Smooth muscle cell (in vitro differentiated cells): ENCODE measurements at regions not wholly inside any gene's neighbourhood (a gene's known extent, or its start where the extent isn't known, plus 50 kb on each side); places are given as distances from the start of the nearest gene placed in this dataset.
A peak's percentile ranks its signal among the peaks of the same experiment; 100 is the strongest.

Experiments used
- DNase-seq: peaks from one replicate; lab custom pipeline; 2025; ENCODE audit not compliant: unreplicated experiment; lab: John Stamatoyannopoulos, UW
- H2AFZ ChIP-seq: fragments of 200-600 bp; sonication (generic); 2 replicates; pipeline ENCODE4 v1.6.0; 2016; ENCODE audit warnings: antibody characterized with exemption, low read depth, mild to moderate bottlenecking
- H3F3A ChIP-seq: fragments of 200-600 bp; sonication (generic); 2 replicates; pipeline ENCODE4 v1.6.0; 2017; ENCODE audit warnings: antibody characterized with exemption, low read depth
- H3K27ac ChIP-seq: fragments of 200-600 bp; sonication (generic); 2 replicates; pipeline ENCODE4 v1.5.1; 2016; ENCODE audit warnings: low read depth, mild to moderate bottlenecking
- H3K27me3 ChIP-seq: fragments of 200-600 bp; sonication (generic); 2 replicates; pipeline ENCODE4 v1.6.1; 2016; ENCODE audit warnings: low read depth, mild to moderate bottlenecking
- H3K36me3 ChIP-seq: fragments of 200-600 bp; sonication (generic); 2 replicates; pipeline ENCODE4 v1.5.1; 2016; ENCODE audit warnings: low read depth
- H3K4me1 ChIP-seq: fragments of 200-600 bp; sonication (generic); 2 replicates; pipeline ENCODE4 v1.5.1; 2016; ENCODE audit warnings: low read depth
- H3K4me2 ChIP-seq: fragments of 200-600 bp; sonication (generic); 2 replicates; pipeline ENCODE4 v1.6.0; 2016; ENCODE audit warnings: mild to moderate bottlenecking
- H3K4me3 ChIP-seq: fragments of 200-600 bp; sonication (generic); 2 replicates; pipeline ENCODE4 v1.5.1; 2016; ENCODE audit warnings: mild to moderate bottlenecking
- H3K79me2 ChIP-seq: fragments of 200-600 bp; sonication (generic); 2 replicates; pipeline ENCODE4 v1.6.0; 2016; ENCODE audit warnings: low read depth, mild to moderate bottlenecking
- H3K9ac ChIP-seq: fragments of 200-600 bp; sonication (generic); 2 replicates; pipeline ENCODE4 v1.6.0; 2016; ENCODE audit warnings: low read depth
- H3K9me3 ChIP-seq: fragments of 200-600 bp; sonication (generic); replicated peaks from 2 replicates; pipeline ENCODE4 v1.5.1; 2016; ENCODE audit warnings: low read depth
- H4K20me1 ChIP-seq: fragments of 200-600 bp; sonication (generic); 2 replicates; pipeline ENCODE4 v1.6.0; 2016; ENCODE audit warnings: low read depth
- WGBS: methylation state at CpG from one replicate; pipeline ENCODE4 v1.1.7; 2016; ENCODE audit warnings: low lambda C conversion rate; 5-methylcytosine and 5-hydroxymethylcytosine counted together
- TF ChIP-seq, protein P1 (sequence below): fragments of 200-600 bp; sonication (generic); IDR thresholded peaks from 2 replicates; pipeline ENCODE4 v1.5.1; 2017; ENCODE audit warnings: borderline replicate concordance, mild to moderate bottlenecking, antibody characterized with exemption; ENCODE audit not compliant: insufficient read depth, poor library complexity, severe bottlenecking

DNA sequence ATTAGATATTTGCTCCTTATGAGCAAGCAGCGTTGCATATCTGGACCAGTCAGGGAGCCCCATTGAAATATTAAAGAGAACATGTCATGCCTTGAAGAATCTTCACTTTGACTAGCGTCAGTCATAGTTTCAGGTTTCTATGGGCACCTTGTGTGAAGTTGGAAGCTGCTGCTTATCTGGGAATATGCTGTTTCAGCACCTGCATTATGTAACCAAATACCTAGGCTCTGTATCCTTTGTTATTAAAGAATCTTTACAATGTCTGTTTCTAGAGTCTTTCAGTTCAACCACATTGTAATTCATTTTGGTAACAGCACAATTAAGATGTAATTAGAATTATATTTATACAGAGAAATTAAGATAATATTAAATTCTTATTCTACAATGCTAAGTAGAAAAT, 818.8 kb upstream of the TYRP1 start:
- TF ChIP-seq, protein P1, sequence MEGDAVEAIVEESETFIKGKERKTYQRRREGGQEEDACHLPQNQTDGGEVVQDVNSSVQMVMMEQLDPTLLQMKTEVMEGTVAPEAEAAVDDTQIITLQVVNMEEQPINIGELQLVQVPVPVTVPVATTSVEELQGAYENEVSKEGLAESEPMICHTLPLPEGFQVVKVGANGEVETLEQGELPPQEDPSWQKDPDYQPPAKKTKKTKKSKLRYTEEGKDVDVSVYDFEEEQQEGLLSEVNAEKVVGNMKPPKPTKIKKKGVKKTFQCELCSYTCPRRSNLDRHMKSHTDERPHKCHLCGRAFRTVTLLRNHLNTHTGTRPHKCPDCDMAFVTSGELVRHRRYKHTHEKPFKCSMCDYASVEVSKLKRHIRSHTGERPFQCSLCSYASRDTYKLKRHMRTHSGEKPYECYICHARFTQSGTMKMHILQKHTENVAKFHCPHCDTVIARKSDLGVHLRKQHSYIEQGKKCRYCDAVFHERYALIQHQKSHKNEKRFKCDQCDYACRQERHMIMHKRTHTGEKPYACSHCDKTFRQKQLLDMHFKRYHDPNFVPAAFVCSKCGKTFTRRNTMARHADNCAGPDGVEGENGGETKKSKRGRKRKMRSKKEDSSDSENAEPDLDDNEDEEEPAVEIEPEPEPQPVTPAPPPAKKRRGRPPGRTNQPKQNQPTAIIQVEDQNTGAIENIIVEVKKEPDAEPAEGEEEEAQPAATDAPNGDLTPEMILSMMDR: no peak
- Histone ChIP-seq H3K4me3 (no peak overlapping the region), H3K4me1 (no peaks in the 10 kb centered on the region), H3K9ac (no peak overlapping the region), H4K20me1 (no peaks in the 10 kb centered on the region), H2AFZ (no peak overlapping the region), H3K79me2 (no peaks in the 10 kb centered on the region), H3K27me3 (no peaks in the 10 kb centered on the region), H3K36me3 (no peaks in the 10 kb centered on the region), H3K27ac (no peak overlapping the region), H3K9me3 (no peaks in the 10 kb centered on the region), H3K4me2 (no peak overlapping the region), H3F3A (no peaks in the 10 kb centered on the region)
- DNase-seq: no peak
- WGBS: 81% methylated on average over 2 of the region's 2 CpGs

DNA sequence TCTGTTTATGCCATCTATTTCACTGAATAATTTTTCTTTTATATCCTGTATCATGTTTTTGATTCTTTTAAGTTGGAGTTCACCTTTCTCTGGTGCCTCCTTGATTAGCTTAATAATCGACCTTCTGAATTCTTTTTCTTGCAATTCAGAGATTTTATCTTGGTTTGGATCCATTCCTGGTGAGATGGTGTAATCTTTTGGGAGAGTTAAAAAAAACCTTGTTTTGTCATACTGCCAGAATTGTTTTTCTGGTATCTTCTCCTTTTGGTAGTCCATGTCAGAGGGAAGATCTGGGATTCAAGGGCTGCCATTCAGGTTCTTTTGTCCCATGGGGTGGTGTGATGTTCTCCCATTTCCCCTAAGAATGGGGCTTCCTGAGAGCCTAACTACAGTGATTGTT, 800.8 kb upstream of the TYRP1 start:
- DNase-seq: no peak
- Histone ChIP-seq H3K36me3 (no peaks in the 10 kb centered on the region), H3K4me3 (no peak overlapping the region), H3K4me2 (no peak overlapping the region), H2AFZ (peak overlapping the region; percentile 34), H3K27me3 (no peaks in the 10 kb centered on the region), H3F3A (peaks cover 3% of the 10 kb centered on the region), H3K79me2 (no peaks in the 10 kb centered on the region), H3K9me3 (no peaks in the 10 kb centered on the region), H3K9ac (no peak overlapping the region), H3K27ac (peak overlapping the region; percentile 90), H3K4me1 (no peaks in the 10 kb centered on the region), H4K20me1 (no peaks in the 10 kb centered on the region)
- WGBS: 80% methylated on average over 1 of the region's 1 CpG
- TF ChIP-seq, protein P1: no peak

DNA sequence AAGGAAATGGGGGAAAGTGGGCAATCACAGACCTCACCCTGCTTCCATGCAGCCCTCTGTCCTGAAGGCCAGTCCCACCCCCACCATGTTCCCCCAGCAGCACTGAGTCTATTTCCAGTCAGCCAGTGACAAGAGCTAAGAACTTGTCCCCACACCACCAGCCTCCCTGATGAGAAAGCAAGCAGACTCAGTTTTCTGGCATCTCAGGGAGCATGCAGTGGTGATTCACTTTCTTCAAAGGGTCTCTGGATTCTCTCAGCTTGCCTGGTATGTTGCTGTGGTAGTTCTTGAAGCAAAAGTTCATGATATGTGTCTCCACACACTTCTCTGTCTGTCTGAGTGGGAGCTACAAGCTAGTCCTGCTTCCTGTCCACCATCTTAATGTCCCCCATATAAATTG, 799.9 kb upstream of the TYRP1 start:
- Histone ChIP-seq H3K79me2 (no peaks in the 10 kb centered on the region), H3F3A (peaks cover 3% of the 10 kb centered on the region), H2AFZ (peak overlapping the region; percentile 84), H3K4me3 (no peak overlapping the region), H3K9me3 (no peaks in the 10 kb centered on the region), H3K36me3 (no peaks in the 10 kb centered on the region), H3K27me3 (no peaks in the 10 kb centered on the region), H3K4me2 (peak overlapping the region; percentile 59), H3K27ac (peak overlapping the region; percentile 90), H4K20me1 (no peaks in the 10 kb centered on the region), H3K9ac (no peak overlapping the region), H3K4me1 (no peaks in the 10 kb centered on the region)
- DNase-seq: no peak
- TF ChIP-seq, protein P1: no peak

DNA sequence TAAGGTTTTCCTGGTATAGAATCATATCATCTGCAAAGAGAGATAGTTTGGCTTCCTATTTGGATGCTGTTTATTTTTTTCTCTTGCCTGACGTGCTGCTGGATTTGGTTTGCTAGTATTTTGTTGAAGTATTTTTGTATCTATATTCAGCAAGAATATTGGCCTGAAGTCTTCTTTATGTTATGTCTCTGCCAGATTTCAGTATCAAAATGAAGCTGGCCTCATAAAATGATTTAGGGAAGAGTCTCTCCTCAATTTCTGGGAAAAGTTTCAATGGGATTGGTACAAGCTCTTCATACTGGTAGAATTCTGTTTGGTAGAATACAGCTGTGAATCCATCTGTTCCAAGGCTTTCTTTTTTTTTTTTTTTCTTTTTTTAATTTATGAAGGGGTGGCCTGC, 799.0 kb upstream of the TYRP1 start:
- Histone ChIP-seq H3K4me3 (no peak overlapping the region), H3F3A (peaks cover 3% of the 10 kb centered on the region), H3K9me3 (no peaks in the 10 kb centered on the region), H3K4me1 (no peaks in the 10 kb centered on the region), H3K9ac (peak overlapping the region; percentile 29), H4K20me1 (no peaks in the 10 kb centered on the region), H2AFZ (peak overlapping the region; percentile 84), H3K4me2 (peak overlapping the region; percentile 59), H3K27me3 (no peaks in the 10 kb centered on the region), H3K36me3 (no peaks in the 10 kb centered on the region), H3K79me2 (no peaks in the 10 kb centered on the region), H3K27ac (peak overlapping the region; percentile 90)
- 74% methylated on average over 1 of the region's 1 CpG for WGBS
- DNase-seq: no peak
- TF ChIP-seq, protein P1: no peak
